ENCODE measurements at regions not wholly inside any gene's neighbourhood (a gene's known extent, or its start where the extent isn't known, plus 50 kb on each side); places are given as distances from the start of the nearest gene placed in this dataset.

GRCh38 chr6:119844387-119844786 is 494.8 kb upstream of the MAN1A1 start:
- DNase-seq (ENCODE audit: low read depth, low spot score) (no peak), FAIRE-seq (peak; percentile 9)
- Histone ChIP-seq H3K9me3 (ENCODE audit: control insufficient read depth, low read depth, low read length) (no peaks in the 10 kb centered on the region), H3K36me3 (ENCODE audit: control insufficient read depth in 2 of 2, extremely low read depth in 1 of 2, insufficient read depth in 2 of 2, low read length in 2 of 2) (no peaks in the 10 kb centered on the region), H3K9ac (ENCODE audit: control insufficient read depth, extremely low read depth, insufficient read depth, low read length) (no peak overlapping the region), H3K9me1 (ENCODE audit: control insufficient read depth, extremely low read depth, insufficient read depth, low read length) (no peaks in the 10 kb centered on the region), H3K79me2 (ENCODE audit: control insufficient read depth, insufficient read depth, low read length) (no peaks in the 10 kb centered on the region), H3K4me2 (ENCODE audit: control insufficient read depth, extremely low read depth, insufficient read depth, low read depth, low read length) (no peak overlapping the region), H2AFZ (ENCODE audit: control insufficient read depth, low read length) (no peak overlapping the region), H3K4me1 (ENCODE audit: control insufficient read depth, extremely low read depth, insufficient read depth, low read length) (peaks cover 3% of the 10 kb centered on the region), H4K20me1 (ENCODE audit: control insufficient read depth, extremely low read depth, insufficient read depth, low read length) (no peaks in the 10 kb centered on the region), H3K27ac (ENCODE audit: control insufficient read depth, insufficient read depth, low read length) (no peak overlapping the region), H3K27me3 (ENCODE audit: control insufficient read depth, extremely low read depth, insufficient read depth, low read length) (no peaks in the 10 kb centered on the region), H3K4me3 (ENCODE audit: control insufficient read depth in 2 of 3, extremely low read depth in 1 of 3, insufficient read depth in 2 of 3, low read depth in 1 of 3, low read length in 3 of 3) (no peak overlapping the region)
- no peak for TF ChIP-seq EZH2 (IDR thresholded peaks at IDR 0.05; ENCODE audit: low read length)
- dilution Hi-C loops (cut with MboI; ENCODE audit: extremely low pct_ligation_motif_present, low sequenced_read_pairs): no loop called here

GRCh38 chr6:119842191-119842590 is 492.6 kb upstream of the MAN1A1 start:
- Histone ChIP-seq H3K27me3 (ENCODE audit: control insufficient read depth, extremely low read depth, insufficient read depth, low read length) (no peaks in the 10 kb centered on the region), H3K27ac (ENCODE audit: control insufficient read depth, insufficient read depth, low read length) (no peak overlapping the region), H3K9ac (ENCODE audit: control insufficient read depth, extremely low read depth, insufficient read depth, low read length) (no peak overlapping the region), H3K9me1 (ENCODE audit: control insufficient read depth, extremely low read depth, insufficient read depth, low read length) (no peaks in the 10 kb centered on the region), H3K4me3 (ENCODE audit: control insufficient read depth in 2 of 3, extremely low read depth in 1 of 3, insufficient read depth in 2 of 3, low read depth in 1 of 3, low read length in 3 of 3) (no peak overlapping the region), H3K4me2 (ENCODE audit: control insufficient read depth, extremely low read depth, insufficient read depth, low read depth, low read length) (no peak overlapping the region), H3K79me2 (ENCODE audit: control insufficient read depth, insufficient read depth, low read length) (no peaks in the 10 kb centered on the region), H3K9me3 (ENCODE audit: control insufficient read depth, low read depth, low read length) (no peaks in the 10 kb centered on the region), H3K4me1 (ENCODE audit: control insufficient read depth, extremely low read depth, insufficient read depth, low read length) (peaks cover 3% of the 10 kb centered on the region), H3K36me3 (ENCODE audit: control insufficient read depth in 2 of 2, extremely low read depth in 1 of 2, insufficient read depth in 2 of 2, low read length in 2 of 2) (no peaks in the 10 kb centered on the region), H2AFZ (ENCODE audit: control insufficient read depth, low read length) (no peak overlapping the region), H4K20me1 (ENCODE audit: control insufficient read depth, extremely low read depth, insufficient read depth, low read length) (no peaks in the 10 kb centered on the region)
- TF ChIP-seq CTCF (optimal IDR thresholded peaks at IDR 0.05 in 1 of 3, IDR thresholded peaks at IDR 0.05 in 1 of 3, conservative IDR thresholded peaks at IDR 0.05 in 1 of 3; ENCODE audit: extremely low read depth in 1 of 3, insufficient read depth in 2 of 3, low read length in 3 of 3) (no peak), EZH2 (IDR thresholded peaks at IDR 0.05; ENCODE audit: low read length) (no peak)
- dilution Hi-C loops (cut with MboI; ENCODE audit: extremely low pct_ligation_motif_present, low sequenced_read_pairs): no loop called here
- FAIRE-seq (no peak), DNase-seq (ENCODE audit: low read depth, low spot score) (no peak)

GRCh38 chr6:119838043-119838442 is 488.5 kb upstream of the MAN1A1 start:
- DNase-seq (ENCODE audit: low read depth, low spot score): no peak
- FAIRE-seq: no peak

More at GRCh38 chr6:119838043-119838442, 488.5 kb upstream of the MAN1A1 start:
- Histone ChIP-seq H3K9me1 (ENCODE audit: control insufficient read depth, extremely low read depth, insufficient read depth, low read length) (no peaks in the 10 kb centered on the region), H3K4me3 (ENCODE audit: control insufficient read depth in 2 of 3, extremely low read depth in 1 of 3, insufficient read depth in 2 of 3, low read depth in 1 of 3, low read length in 3 of 3) (no peak overlapping the region), H3K9ac (ENCODE audit: control insufficient read depth, extremely low read depth, insufficient read depth, low read length) (no peak overlapping the region), H3K79me2 (ENCODE audit: control insufficient read depth, insufficient read depth, low read length) (no peaks in the 10 kb centered on the region), H3K27ac (ENCODE audit: control insufficient read depth, insufficient read depth, low read length) (no peak overlapping the region), H2AFZ (ENCODE audit: control insufficient read depth, low read length) (no peak overlapping the region), H3K27me3 (ENCODE audit: control insufficient read depth, extremely low read depth, insufficient read depth, low read length) (no peaks in the 10 kb centered on the region), H3K4me2 (ENCODE audit: control insufficient read depth, extremely low read depth, insufficient read depth, low read depth, low read length) (no peak overlapping the region), H3K9me3 (ENCODE audit: control insufficient read depth, low read depth, low read length) (no peaks in the 10 kb centered on the region), H4K20me1 (ENCODE audit: control insufficient read depth, extremely low read depth, insufficient read depth, low read length) (no peaks in the 10 kb centered on the region), H3K36me3 (ENCODE audit: control insufficient read depth in 2 of 2, extremely low read depth in 1 of 2, insufficient read depth in 2 of 2, low read length in 2 of 2) (no peaks in the 10 kb centered on the region), H3K4me1 (ENCODE audit: control insufficient read depth, extremely low read depth, insufficient read depth, low read length) (no peaks in the 10 kb centered on the region)
- TF ChIP-seq EZH2 (IDR thresholded peaks at IDR 0.05; ENCODE audit: low read length): no peak
- TF ChIP-seq CTCF (optimal IDR thresholded peaks at IDR 0.05 in 1 of 3, IDR thresholded peaks at IDR 0.05 in 1 of 3, conservative IDR thresholded peaks at IDR 0.05 in 1 of 3; ENCODE audit: extremely low read depth in 1 of 3, insufficient read depth in 2 of 3, low read length in 3 of 3): no peak
- dilution Hi-C loops (cut with MboI; ENCODE audit: extremely low pct_ligation_motif_present, low sequenced_read_pairs): no loop called here

Measured in keratinocyte (primary cell).